Ovary (tissue), 7 donors: ENCODE measurements at regions not wholly inside any gene's neighbourhood (a gene's known extent, or its start where the extent isn't known, plus 50 kb on each side); places are given as distances from the start of the nearest gene placed in this dataset.
A peak's percentile ranks its signal among the peaks of the same experiment; 100 is the strongest.

Experiments used
- DNase-seq, 5 donors: peaks; one replicate each; pipeline ENCODE4 v3.0.0-alpha.2; 2019 to 2020
- H3K27ac ChIP-seq, 2 donors: fragments of 200-600 bp; one replicate each; pipeline versions ENCODE4 v1.5.1 to v1.8.0; 2019 to 2022
- H3K27me3 ChIP-seq: fragments of 200-600 bp; one replicate; pipeline ENCODE4 v1.8.0; 2022
- H3K36me3 ChIP-seq: fragments of 200-600 bp; sonication (generic); one replicate; pipeline ENCODE4 v1.5.1; 2019
- H3K4me1 ChIP-seq: one replicate; pipeline ENCODE4 v1.8.1; 2013; ENCODE audit warnings: mild to moderate bottlenecking, moderate library complexity; ENCODE audit not compliant: insufficient read depth
- H3K4me3 ChIP-seq: fragments of 200-600 bp; sonication (generic); one replicate; pipeline ENCODE4 v1.5.1; 2017
- H3K9me3 ChIP-seq, 2 donors: fragments of 200-600 bp in 1 of 2; sonication (generic) in 1 of 2; one replicate each; pipeline versions ENCODE4 v1.5.1 to v1.8.1; 2013 to 2019; ENCODE audit warnings: mild to moderate bottlenecking in 1 of 2, moderate library complexity in 1 of 2
- CTCF ChIP-seq, 3 donors: fragments of 450-650 bp in 2 of 3; fragments of 200-600 bp in 1 of 3; IDR thresholded peaks; one replicate each; pipeline versions ENCODE4 v1.5.1 to v1.8.0; 2016 to 2022; ENCODE audit warnings: antibody characterized with exemption in 3 of 3, mild to moderate bottlenecking in 1 of 3
- EP300 ChIP-seq: sonication (generic); formaldehyde crosslinking; IDR thresholded peaks from one replicate; pipeline ENCODE4 v1.6.1; 2017; ENCODE audit warnings: antibody characterized with exemption
- POLR2A ChIP-seq: fragments of 450-650 bp; IDR thresholded peaks from one replicate; pipeline ENCODE4 v1.6.1; 2017; ENCODE audit warnings: antibody characterized with exemption, mild to moderate bottlenecking, moderate library complexity
- WGBS, 3 donors: extraction: QIAGEN DNeasy Blood & Tissue Kit in 1 of 3; methylation state at CpG; one replicate each; pipeline versions ENCODE4 v1.1.5 to v1.1.7; 2013 to 2017; 5-methylcytosine and 5-hydroxymethylcytosine counted together
- intact Hi-C, 4 donors: fragments of 100-400 bp; cut with DNase I; formaldehyde crosslinking; loops; one replicate each; pipeline versions ENCODE4 v1.11.0 to v1.15.1; 2022 to 2023
- donor health status: DM: no; HTN: no; CAD: no; lungs with moderate emphysema.
- donor health status: DM: no; HTN: no; CAD: no.
- donor health status: Bipolar disorder and iron deficiency.
- donor health status: DM: no; HTN: no; CAD: no.
- donor health status: DM: yes; HTN: yes; CAD: no.

DNA sequence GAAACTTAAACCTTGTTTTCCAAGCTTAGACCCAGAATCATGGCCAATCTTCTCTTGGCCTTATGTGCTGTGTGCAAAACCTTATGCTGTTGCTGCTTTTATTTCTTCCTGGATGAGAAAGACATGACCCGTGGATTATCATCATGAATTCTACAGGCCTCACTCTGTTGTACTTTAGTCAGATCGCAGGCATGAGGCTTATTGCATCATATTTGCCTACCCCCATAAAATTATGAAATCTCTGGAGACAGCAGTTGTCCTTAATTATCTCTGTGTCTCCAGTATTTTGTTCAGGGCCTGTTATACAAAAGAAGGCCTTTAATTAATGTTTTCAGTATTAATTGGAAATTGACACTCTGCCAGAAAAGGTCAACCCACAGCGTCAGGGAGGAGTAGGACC is 71.6 kb downstream of the PLCE1 start:
- WGBS, 3 donors = 30 to 48% (median 41%) methylated on average over 3 of the region's 3 CpGs
- no peak for DNase-seq
- Histone ChIP-seq H3K27ac (no peak overlapping the region), H3K36me3 (no peaks in the 10 kb centered on the region), H3K4me1 (no peaks in the 10 kb centered on the region), H3K9me3 (no peaks in the 10 kb centered on the region), H3K27me3 (no peaks in the 10 kb centered on the region), H3K4me3 (no peak overlapping the region)
- intact Hi-C loops = no loop called here
- TF ChIP-seq POLR2A = no peak
- no peak for TF ChIP-seq CTCF (IDR thresholded peaks at IDR 0.05)

- H3K9me3 ChIP-seq = no peaks in the 10 kb centered on the region
- H3K4me3 ChIP-seq = no peak overlapping the region
- no peak for DNase-seq
- no peak for TF ChIP-seq POLR2A
- no peak for TF ChIP-seq EP300
- no peak for TF ChIP-seq CTCF (IDR thresholded peaks at IDR 0.05)
- no peaks in the 10 kb centered on the region for H3K27me3 ChIP-seq
- no peaks in the 10 kb centered on the region for H3K4me1 ChIP-seq
- no peaks in the 10 kb centered on the region for H3K36me3 ChIP-seq
- intact Hi-C loops = no loop called here
- no peak overlapping the region for H3K27ac ChIP-seq
These were observed 72.1 kb downstream of the PLCE1 start for GRCh38 chr10:94065787-94066186.

- Histone ChIP-seq H3K27ac (no peak overlapping the region), H3K4me1 (no peaks in the 10 kb centered on the region), H3K4me3 (no peak overlapping the region), H3K36me3 (no peaks in the 10 kb centered on the region), H3K27me3 (no peaks in the 10 kb centered on the region), H3K9me3 (no peaks in the 10 kb centered on the region)
- TF ChIP-seq POLR2A (no peak), CTCF (IDR thresholded peaks at IDR 0.05) (no peak), EP300 (no peak)
- WGBS, 3 donors = 25 to 34% (median 32%) methylated on average over 6 of the region's 6 CpGs
- peak in 2 of 5 donors; percentile 13 to 17 for DNase-seq
- intact Hi-C loops = no loop called here
These were observed 72.7 kb downstream of the PLCE1 start for GRCh38 chr10:94066411-94066810.

GRCh38 chr10:94069884-94070283 is 76.2 kb downstream of the PLCE1 start:
- Histone ChIP-seq H3K27me3 (no peaks in the 10 kb centered on the region), H3K4me3 (no peak overlapping the region), H3K36me3 (no peaks in the 10 kb centered on the region), H3K27ac (no peak overlapping the region), H3K4me1 (no peaks in the 10 kb centered on the region), H3K9me3 (no peaks in the 10 kb centered on the region)
- no peak for TF ChIP-seq CTCF (IDR thresholded peaks at IDR 0.05)
- intact Hi-C loops = loop anchor here in 3 of 4 donors (5.0 to 10.0 kb wide), 4 partner anchors 153 to 252 kb away; no protein-coding TSS in a partner anchor
- DNase-seq = no peak
- WGBS, 3 donors = 46 to 54% (median 48%) methylated on average over 2 of the region's 2 CpGs

DNA sequence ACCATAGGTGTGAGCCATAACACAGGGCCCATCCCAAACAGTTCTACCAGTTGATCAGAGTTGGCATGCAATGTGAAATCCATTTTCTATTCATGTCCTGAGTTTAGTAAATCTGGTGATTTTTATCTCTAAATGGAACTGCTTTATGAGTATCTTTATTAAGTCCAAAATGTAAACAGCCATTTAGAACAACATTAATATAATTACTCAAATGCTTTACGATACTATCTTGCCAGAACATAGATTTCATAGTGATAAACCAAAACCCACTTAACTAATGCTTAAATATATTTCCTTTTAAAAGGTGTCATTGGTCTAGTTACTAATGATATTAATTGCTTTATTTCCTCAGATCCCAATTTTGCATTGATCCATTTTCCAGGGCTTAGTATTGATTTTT is 80.7 kb downstream of the PLCE1 start:
- no peak overlapping the region for H3K4me3 ChIP-seq
- no peaks in the 10 kb centered on the region for H3K4me1 ChIP-seq
- H3K27me3 ChIP-seq = no peaks in the 10 kb centered on the region
- 97 to 98% (median 98%) methylated on average over 1 of the region's 1 CpG for WGBS, 3 donors
- H3K36me3 ChIP-seq = no peaks in the 10 kb centered on the region
- no peaks in the 10 kb centered on the region for H3K9me3 ChIP-seq
- DNase-seq = no peak
- intact Hi-C loops = loop anchor here in 3 of 4 donors (5.0 to 10.0 kb wide), 4 partner anchors 157 to 248 kb away; no protein-coding TSS in a partner anchor
- no peak overlapping the region for H3K27ac ChIP-seq
- TF ChIP-seq CTCF (IDR thresholded peaks at IDR 0.05) (no peak), EP300 (no peak), POLR2A (no peak)
